CD4-positive, alpha-beta T cell treated with Interleukin-17A for 4 hours (primary cell): ENCODE measurements at regions not wholly inside any gene's neighbourhood (a gene's known extent, or its start where the extent isn't known, plus 50 kb on each side); places are given as distances from the start of the nearest gene placed in this dataset.

Experiments used
- DNase-seq: peaks from one replicate; pipeline ENCODE4 v3.0.0-alpha.2; 2020; ENCODE audit warnings: mixed read lengths

DNA sequence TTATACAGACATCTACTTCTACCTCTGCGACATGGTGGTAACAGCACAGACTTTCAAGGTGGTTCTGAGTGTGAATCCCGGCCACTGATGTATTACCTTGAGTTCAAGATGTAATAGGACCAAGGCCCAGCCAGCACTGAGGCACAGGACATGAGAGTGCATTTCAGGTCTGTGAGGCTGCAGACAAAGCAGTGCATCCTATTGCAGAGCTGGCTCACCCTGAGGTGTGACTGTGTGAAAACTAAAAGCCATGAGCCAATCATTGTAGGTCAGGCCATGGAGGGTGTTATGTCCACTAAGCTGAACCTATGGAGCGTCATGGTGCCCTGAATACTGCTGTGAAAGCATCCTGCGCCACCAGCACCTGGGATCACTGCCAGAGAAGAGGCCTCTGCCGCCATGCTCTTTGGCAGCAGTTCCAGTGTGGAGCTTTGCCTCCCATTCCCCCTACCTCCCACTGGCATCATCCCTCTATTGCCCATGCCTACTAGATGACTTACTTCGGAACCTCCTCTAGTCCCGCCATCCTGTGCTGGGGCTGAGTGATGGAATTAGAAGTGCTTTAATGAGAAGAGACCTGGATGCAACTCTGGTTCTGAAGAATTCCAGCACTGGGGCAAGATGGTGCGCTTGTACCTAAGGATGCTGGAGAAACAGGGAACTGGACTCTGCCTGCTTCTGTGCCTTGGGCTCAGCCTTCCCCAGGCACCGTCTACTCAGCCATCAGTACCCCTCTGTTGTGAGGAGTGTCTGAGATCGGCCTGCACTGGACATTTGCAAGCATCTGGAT lies 112.0 kb upstream of the RMDN2 start:
- DNase-seq, result no peak

DNA sequence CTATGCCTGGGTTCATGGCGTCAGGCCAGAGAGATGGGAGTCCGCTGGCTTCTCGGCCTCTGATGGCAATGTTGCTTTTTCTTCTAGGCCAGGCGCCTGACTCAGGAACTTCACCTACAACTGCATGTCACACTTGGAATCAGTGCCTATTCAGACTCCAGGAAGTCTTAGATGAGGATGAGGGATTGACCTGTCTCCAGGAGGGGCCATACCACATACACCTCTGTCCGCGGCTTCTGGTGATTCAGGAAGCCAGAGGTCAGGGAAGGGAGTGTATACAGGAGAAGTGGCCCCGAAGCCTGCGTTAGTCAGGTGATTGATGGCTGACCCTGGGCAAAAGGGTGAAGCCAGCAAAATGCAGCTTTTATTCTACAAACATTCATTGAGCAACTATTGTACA lies 109.1 kb upstream of the RMDN2 start:
- DNase-seq, result no peak

DNA sequence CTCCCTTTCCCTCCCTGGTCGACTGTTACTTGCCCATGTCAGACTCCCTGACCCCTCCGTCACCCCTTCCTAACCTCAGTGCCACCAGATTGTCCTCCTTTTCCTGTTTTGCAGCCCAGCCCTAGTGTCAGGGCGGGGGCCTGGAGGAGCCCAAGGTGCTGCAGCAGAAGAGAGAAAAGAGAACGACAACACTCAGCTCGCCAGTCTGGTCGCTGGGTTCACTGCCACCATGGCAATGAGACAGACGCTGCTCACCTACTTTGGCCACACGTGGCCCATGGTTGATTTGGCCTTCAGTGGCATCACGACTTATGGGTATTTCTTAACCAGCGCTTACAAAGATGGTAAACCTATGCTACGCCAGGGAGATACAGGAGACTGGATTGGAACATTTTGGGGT lies 108.4 kb upstream of the RMDN2 start:
- DNase-seq, result no peak

DNA sequence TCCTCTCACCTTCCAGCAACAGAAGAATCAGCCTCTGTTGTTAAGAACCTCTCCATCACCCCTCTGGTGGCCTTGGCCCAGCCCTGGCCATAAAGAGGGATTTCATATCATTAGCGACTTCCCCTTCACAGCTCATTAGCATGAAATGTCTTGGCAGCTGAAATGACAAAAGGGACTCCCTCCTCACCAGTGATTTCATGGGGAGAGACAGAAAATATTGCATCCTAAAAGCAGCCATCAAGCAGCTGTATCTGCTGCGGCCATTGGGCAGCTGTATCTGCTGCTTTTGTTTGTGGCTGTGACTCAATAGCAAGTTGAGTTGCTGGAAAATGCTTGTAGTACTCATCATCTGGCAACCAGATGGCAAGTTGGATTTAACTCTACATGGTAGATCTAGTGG lies 105.9 kb upstream of the RMDN2 start:
- DNase-seq, result no peak

DNA sequence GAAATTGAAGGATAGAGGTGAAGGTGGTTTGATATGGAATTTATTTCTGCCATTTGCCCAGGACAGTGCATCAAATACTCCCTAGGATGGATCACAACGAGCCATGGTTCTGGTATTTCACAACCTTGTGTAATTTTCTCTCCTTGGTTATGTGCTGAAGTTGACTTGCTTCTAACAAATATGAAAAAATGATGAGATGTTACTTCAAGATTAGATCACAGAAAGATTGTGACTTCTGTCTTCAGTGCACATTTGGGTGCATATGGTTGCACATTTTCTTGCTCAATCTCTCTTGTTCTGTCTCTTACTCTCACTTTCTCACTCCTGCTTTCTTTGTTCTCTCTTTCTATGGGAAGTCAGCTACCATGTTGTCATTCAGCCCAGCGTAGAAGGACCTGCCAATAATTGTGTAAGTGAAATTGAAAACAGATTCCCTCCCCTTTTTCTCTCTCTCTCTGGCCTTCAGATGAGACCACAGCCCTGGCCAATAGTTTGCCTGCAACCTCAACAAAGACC lies 104.6 kb upstream of the RMDN2 start:
- DNase-seq, result no peak

DNA sequence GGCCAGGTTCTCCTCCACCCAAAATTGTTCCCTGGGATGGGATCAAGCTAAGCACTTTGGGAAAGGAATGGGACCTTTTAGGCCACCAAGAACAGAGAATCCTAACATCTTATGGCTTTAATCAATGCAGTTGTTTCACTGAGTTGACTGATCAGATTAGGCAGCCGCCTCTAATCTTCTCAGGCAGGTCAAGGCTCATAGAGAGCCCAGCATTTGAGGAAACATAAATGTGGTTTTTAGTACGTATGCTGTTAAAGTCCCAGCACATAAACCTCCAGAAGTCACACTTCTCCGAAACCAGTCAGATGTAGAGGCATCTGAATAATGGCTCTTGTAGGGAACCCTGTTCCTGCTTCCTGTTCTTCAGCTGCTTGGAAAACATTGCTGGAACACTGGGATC lies 99.5 kb upstream of the RMDN2 start:
- no peak for DNase-seq

DNA sequence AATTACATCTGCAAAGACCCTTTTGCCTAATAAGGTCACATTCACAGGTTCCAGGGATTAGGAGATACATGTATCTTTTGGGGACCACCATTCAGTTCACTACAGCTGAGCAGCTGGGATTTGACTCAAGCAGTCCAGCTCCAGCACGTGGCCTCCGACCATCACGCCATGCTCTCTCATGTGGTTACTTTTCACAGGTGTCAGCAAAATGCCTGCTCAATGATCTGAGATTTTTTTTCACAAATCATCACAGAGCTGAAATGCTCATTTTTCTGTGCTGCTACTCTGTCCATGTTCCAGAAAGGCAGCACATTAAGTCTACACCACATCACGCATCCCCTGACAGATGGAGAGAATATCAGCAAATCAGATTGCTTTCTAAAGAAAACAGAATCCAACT lies 98.5 kb upstream of the RMDN2 start:
- DNase-seq, result no peak

DNA sequence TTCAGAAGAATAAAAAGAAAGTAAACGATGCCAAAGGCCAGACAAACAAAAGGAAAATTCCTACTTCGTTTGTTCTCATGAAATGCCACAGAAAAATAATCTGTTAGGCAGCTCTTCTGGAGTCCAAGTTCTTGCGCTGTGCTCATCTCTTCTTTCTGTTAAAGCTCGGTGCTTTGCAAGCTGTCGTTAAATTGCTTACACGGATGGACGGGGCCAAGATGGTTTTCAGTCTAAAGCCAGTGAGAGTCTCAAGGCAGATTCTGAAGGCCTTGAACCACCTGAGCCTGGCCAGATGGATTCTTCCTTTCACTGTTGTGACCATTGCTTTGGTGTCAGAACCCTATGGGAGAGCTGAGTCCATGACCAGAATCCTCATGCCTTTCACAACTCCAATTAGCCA lies 97.6 kb upstream of the RMDN2 start:
- no peak for DNase-seq

DNA sequence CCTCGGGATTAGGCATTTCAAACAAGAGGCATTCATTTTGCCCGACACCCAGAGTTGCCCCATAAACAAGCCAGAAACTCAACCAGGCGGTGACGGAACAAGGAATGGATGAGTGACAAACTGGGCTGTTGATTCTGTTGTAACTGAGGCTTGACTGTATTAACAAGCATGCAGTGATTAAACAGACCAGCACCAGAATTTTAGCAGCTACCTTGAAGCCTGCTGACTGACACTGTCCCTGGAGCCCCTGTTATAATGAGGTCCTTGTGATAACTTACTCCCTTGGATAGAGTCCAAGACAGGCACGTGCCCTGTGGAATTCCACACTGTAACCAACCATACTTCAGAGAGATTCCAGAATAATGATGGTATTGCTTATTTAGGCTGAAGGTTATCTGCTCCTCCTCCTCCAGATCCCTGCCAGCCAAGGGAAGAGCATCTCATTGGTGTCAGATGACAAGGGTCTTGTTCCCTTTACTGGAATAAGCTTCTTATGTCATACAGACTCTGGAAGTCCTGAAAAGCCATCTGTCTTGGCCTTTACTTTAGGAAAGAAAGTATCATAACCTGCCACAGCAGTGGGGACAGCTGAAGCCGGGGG lies 97.1 kb upstream of the RMDN2 start:
- no peak for DNase-seq

DNA sequence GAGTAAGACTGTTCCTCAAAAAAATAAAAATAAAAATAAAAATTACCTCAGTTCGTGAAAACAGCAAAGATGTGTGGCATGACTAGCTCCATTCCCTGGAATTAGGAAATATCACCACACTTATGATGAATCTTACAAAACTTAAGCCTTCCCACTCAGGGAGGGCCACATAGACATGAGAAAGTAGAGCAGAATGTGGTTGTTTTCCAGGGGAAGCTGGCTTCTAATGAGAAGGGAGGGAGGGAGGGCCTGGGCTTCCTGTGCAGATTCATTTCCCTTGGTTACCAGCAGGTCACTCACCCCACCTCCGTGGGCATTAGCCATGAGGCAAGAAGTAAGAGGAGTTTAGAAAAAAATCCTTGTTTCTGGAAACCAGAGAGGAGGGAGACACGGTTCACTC lies 95.9 kb upstream of the RMDN2 start:
- DNase-seq, result peak; percentile 11

DNA sequence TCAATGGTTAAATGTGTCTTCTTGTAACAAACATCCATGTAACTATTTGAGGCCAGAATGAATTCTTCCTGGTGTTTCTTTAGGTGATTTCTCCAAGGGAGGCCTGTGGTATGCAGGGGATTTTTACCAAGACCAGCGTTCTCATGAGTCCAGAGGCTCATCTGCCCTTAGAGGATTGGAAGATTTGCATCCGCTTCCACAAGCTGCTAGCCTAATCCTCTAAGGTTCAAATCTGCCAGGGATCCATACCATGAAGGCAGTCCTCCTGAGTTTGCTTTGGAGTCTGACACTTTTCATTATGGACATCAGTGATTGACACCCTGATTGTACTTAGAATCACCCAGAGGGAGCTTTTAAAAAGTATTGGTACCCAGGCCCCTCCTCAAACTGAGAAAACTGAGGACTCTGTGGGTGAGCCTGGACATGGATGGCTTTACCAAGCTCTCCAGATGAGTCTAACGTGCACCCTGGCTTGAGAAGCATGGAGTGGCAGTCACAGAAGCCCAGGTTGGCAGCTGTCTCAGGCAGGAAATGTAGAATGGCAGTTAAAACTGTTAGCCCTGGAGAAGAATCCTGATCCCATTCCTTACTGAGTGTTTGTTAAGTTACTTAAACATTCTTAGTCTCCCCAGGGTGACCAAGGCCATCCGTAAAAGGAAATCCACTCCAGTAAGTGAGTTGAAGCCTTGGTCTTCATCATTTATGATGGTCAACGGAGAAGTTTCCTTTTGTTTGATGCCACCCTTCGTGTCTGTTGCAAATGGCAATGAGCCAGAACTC lies 95.3 kb upstream of the RMDN2 start:
- DNase-seq, result no peak

DNA sequence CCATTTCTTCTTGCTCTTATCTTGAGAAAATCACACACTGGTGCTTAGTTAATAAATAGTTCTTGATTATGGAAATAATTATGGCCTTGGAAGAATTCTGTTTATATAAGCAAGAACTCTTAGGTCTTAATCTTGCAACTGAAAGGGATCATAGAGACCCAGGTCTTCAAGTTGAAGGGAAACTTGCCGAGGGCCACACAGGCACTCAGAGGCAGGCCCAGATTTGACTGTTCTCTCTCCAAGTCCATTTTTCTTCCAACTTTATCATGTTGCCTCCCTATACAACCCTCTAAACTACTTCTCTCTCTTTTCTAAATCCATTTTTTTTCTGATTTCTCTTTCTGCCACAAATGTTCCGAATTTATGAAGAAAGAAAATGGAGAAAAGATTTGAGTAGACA lies 94.5 kb upstream of the RMDN2 start:
- no peak for DNase-seq

DNA sequence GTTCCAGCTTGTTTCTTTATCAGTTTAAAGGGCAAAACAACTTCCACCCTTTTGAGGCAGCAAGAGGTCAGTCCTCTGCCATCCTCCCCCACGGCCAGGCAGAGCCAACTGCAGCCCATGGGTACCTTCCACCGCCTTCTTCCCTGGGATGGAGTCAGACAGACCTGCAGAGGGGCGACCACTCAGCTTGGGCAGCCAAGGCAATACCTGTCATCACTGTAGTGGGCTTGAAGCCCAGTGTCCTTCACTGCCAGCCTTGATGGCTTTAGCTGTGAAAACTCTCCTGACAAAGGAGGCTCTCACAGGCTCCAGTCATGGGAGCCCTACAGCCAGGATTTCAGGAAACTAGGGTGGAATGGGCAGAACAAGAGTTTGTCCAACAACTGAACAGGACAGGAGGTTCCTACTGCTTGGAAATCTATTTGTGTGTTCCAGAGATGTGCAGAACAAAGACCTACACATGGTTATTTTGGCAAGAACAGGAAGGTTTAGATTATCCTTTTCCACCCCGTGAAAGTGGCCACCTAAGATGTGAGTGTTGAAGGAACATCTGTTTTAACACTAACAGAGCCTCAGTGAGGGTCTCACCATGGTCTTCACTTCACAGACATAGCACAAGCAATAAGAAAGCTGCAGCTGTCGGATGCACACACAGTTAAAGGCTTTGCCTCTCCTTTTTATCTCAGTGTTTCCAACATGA lies 93.9 kb upstream of the RMDN2 start:
- no peak for DNase-seq

DNA sequence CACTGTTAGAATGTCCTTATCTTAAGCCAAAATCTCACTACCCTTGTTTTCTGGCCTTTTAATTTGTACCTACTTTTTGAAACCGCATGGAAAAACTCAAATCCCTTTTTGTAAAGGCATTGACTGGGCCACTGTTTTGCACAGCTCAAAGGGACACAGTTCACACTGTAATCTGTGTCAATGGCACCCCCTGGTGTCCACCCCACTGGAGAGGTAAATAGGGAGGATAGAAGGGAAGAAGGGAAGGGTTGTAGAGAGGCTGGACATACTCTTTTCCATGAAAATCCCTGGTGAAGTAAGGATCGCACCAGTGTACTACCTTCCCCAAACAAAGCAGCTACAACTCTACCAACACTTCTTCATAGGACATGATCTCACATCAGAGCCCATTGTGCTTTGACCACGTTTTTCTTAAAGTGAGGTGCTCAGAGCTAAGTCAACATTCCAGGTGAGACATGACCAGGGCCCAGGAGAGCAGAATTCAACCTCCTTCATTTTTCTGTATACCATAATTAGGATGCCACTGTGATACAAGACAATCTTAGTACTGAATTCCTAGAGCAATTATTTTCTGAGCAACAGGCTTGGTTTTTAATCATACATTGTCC lies 92.4 kb upstream of the RMDN2 start:
- peak; percentile 89 for DNase-seq

DNA sequence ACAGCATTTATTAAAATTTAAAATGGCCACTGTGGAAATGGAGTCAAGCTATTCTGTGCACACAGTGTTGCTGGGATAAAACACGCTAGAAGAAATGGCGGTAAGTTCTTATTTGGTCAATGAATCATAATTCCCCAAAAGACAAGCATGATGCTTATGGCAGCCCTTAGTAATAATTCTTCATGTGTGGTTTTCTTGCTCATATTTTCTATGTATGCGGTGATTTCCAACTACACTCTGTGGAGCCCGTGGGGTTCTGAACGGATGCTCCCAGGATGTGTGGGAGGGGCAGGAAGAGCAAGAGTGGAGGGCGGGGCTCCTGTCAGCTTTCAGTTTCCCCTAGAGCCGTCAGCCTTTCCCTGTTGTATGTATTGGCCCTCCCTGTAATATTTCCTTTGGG lies 91.7 kb upstream of the RMDN2 start:
- DNase-seq, result peak; percentile 67

DNA sequence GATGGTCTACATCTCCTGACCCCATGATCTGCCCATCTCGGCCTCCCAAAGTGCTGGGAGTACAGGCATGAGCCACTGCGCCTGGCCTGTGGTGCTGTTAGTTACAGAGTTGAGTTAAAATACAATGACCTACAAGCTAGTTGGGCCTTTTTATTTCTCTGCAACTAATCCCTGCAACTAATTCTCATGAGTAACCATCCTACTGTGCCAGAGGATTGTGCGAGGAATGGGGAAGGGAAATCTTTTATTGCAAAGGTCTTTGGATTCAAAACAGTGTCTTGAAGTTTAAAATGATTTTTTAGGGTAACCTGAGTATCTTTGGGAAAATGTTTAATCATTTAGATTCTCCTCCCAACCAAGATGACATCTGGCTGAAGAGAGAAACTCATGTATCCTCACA lies 88.8 kb upstream of the RMDN2 start:
- no peak for DNase-seq

DNA sequence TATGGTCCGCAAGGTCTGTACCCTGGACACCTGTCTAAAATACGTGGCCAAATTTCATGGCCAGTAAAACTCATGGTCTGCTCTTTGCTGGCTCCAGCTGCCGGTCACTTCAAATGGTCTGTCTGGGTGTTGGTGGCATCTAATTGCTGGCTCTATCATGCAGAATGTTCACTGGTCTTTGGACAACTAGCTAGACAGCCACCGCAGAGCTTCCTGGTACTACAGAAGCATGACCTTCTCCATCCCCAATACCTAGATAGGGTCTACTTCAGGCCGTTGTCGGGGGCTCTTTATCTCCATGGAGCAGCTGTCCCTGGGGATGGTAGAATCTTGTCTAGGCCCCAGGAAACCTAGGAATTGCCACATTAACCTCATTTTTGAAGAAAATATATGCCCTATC lies 88.4 kb upstream of the RMDN2 start:
- no peak for DNase-seq

DNA sequence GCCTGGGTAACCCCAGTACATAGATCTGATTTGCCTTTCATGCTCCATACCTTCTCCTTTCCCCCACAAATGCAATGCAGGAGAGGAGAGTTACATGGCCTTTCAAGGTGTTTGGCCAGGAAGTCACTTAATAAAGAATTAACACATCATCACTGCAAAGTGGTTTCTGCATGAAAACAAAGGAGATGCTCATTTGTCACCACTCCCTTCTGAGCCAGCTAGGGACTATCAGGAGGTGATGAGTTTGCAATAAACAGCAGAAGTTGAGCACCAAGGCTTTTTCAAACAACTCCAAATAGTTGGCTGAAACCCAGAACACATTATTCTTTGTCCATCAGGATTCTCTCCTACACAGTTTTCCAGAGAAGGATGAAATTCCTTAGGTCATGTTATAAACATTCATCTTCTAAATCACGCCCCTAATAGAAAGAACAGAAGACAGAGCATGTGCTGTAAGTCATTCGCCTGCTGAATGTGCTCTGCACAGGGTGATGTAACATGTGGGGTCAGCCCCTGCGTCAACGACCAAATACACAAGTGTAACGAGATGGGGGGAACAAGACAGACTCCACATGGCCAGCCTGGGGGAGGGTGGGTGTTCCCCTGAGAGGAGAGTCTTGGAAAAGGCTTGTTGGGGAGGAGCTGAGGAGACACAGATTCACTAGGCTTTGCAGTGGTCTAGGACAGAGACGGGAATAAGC lies 87.3 kb upstream of the RMDN2 start:
- DNase-seq, result no peak

DNA sequence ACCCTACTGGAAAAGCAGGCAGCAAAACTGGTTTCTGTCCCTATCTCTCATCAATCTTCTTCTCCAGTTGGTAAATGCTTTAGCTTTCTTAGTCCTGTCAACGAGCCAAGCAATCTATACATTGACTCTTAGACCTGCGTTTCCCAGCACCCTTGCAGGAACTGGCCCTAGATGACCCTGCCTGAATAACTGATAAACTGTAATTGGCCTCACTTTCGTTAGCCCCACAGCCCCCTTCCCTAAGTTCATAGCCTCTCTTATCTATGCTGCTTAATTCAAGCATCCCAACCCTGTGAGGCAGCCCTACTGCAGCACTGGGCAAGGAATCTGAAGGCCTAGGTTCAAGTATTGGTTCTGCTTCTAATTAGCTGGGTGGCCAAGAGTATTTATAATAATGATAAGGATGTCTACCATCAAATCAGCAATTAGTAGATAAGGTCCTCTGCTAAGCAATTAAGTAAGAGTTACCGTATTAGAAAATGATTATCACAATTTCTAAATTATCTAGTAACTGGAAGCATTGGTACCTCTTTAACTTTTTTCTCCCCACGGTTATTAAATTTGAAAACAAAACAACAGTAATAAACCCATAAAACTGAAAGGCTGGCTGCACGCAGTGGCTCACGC lies 86.4 kb upstream of the RMDN2 start:
- no peak for DNase-seq

DNA sequence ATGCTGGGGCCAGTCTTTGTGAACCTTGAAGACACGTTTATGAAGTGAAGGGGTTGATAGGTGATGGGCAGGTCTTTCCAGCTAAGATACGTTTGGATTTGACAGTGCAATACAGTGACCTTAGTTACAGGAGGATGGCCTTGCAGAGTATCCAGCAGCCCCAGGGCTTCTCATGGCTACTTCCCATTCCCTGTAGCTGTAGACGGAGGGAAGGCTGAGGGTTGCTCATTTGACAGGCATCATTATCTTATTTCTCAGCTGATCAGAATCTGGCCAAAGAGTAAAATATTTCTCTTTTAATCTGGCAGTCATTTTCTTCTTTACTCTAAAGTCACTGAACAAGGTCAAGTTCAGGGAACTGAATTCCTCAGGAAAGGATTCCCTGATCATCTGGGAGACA lies 85.1 kb upstream of the RMDN2 start:
- DNase-seq, result no peak

DNA sequence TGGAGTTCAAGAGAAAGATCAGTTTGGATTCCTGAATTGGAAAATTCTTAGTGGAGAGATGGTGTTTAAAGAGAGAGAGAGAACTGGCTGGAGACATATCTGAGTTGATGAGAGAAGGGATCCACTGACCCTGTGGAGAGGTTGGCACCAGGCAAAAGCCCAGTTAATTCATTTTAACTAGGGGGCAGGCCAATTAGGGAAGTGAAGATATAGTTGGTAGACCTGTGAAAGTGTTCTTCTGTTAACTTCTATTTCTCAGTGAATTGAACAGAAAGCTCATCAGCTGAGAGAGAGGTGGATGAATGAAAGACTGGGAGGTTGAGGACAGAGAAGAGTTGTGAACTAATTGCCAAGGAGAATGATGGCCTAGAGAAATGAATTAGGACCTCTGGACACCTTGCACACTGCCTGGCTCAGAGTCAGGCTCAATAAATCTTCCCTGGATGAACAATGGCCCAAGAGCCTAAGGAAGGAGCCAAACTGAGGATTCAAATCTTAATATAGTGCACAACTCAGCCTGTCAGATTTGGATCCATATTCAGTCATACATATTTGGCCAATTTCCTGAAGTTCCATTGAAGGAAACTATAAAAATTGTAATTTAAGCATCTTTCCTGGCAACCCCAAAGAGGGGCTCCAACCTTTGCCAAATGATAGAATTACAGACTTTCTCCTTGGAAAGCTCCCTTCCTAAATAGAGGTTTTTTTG lies 82.2 kb upstream of the RMDN2 start:
- no peak for DNase-seq
